SKM-1 (cell line): ENCODE measurements at regions not wholly inside any gene's neighbourhood (a gene's known extent, or its start where the extent isn't known, plus 50 kb on each side); places are given as distances from the start of the nearest gene placed in this dataset.
"Not testable (repeated sequence)": the region's sequence is repeated elsewhere in the genome, so short reads cannot be mapped to it uniquely, and the experiment has no call there.

Experiments used
- DNase-seq: peaks from one replicate; lab custom pipeline; 2025; ENCODE audit not compliant: unreplicated experiment; lab: John Stamatoyannopoulos, UW

DNA sequence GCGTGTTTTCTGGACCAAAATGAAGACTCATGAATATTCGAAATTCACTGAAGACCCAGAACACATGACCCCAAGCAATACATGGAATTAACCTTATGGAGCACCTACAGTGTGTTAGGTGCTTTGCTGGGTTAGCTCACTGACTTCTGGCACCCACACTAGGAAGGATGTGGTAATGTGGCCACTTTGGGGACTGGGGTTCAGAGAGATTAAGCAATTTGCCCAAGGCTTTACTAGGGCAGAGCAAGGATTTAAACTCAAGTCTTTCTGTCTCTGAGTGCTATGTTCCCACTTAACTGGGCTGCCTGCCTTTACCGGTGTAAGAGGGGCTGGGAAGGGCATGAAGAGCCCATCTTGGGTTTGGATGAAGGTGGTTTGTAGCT lies 162.0 kb upstream of the ATP6AP2 start:
- peak; percentile 3 for DNase-seq

DNA sequence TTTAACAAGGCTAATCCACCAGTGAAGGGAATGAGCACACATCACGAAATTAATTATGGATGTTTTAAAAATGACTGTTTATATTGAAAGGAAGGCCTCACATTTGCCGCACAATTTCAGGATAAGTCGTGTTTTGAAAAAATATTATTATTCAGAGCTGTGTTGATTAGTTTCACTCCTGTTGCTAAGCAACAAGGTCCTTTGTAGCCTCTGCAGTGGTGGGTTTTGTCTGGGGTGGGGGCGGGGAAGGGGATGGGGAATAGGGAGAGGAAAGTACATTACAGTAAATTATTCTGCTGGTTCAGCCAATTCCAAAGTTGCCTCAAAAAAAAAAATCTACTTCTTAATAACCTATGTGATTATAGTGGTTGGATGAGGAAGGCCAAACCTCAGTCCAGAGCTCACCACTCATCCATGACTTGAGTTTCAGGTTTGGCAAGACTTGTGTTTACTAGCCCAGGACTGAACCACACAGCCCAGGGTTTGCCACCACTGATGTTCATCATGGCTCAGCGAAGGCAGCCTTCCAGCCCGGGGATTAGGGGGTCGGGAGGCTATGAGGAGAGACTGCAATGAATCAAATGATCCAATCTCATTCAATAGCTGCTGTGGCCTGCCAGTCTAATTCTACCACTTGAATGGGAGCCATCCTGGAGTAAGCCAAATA lies 162.5 kb upstream of the ATP6AP2 start:
- DNase-seq: no peak

DNA sequence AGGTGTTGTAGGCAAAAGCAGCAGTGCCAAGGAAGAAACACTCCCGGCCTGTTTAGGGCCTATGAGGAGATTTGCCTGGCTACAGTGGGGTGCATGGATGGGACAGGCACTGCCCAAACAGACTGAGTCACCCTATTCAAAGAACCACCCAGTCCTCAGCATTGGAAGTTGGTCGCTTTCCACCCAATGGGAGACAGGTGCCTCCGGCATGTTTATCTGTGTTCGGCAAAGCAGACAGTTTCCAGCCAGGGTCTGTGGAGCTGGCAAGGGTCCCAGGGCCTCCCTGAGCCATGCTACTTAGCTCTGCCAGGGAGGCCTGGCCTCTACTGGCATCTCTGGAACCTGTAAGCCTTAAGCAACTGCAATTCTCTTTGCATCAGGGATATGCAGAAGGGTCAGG lies 165.1 kb upstream of the ATP6AP2 start:
- DNase-seq: no peak

DNA sequence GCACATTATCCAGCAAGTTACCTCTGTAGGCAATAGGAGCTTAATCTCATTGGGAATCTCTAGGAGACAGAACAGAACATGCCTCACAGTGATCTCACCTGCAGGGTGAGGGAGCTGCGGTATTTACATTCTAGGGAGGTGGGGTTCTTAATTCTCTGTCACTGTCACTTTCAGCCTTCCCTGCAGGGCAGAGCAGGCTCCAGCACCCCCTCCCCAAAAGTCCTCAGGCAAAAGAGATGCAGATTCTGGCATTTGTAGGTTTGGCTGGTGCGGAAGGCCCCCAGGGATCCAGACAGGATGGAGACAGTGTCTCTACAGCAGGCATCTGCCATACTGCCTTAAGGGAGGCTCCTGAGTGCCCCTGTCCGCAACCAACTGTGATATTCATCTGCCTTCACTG lies 166.4 kb upstream of the ATP6AP2 start:
- DNase-seq: no peak

DNA sequence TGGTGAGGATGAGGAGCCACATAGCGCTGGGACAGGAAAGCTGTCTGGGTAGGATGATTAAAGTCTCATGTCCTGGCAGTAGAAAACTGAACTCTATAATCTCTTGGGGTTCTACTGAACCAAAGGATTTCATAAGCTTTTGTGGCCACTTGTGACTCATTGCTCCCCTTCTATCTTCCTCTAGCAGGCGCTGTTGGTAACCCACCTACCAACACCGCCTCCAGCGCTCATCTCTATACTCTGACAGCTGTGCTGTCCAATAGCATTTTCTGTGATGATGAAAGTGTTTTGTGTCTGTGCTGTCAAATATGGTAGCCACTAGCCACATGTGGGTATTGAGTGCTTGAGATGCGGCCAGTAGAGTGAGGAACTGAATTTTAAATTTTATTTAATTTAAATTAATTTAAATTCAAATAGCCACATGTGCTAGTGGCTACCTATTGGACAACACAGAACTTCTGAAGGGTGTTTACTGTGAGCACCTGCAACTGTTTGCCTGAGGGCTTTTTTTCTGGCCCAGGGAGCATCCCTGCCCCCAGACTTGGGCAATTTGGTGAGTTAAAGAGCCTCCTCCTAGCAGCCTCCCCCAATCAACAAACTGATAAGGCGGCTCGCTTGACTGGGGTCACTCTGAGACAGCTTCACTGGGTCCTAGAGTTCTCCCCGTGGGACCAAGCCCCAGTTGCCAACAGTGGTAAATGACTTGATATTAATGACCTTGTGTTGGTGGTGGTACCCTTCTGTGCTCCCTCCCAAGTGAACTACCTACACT lies 169.2 kb upstream of the ATP6AP2 start:
- DNase-seq: peak; percentile 33

DNA sequence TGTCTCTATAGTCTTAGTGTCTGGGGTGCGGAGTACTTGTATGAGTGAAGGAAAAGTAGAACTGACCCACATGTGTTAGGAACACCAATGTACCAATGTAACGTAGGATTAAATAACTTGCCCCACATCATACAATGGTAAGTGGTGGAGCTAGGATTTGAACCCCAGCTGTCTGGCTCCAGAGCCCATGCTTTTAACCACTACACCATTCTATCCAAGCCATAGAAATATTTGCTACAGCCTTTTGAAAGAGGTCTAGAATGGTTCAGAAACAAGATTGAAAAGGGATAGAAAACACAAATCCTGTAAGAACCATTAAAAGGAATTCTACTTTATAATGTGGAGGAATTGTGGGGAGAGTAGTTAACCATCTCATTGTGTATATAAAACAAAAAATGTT lies 169.9 kb upstream of the ATP6AP2 start:
- DNase-seq: no peak

DNA sequence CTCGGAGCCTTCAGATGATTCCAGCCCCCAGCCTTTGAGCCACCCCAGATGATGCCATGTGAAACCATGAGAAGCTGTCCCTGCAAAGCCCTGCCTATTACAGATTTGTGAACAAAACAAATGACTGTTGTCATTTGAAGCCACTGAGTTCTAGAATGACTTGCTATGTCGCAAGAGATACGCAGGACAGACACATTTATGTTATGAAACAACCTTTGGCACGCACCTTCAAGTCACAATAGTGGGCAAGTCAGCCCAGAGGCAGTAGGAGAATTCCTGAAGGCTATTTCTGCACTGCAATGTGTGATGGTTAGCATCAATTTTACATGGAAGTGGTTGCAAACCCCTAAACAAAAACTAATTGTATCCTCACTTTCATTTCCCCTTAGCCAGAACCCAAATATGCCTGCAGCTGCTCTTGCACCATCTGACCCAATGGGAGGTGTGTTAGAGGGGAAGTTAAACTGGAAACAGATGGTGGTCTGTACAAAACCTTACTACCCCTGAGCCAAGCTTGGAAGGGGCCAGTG lies 174.4 kb upstream of the ATP6AP2 start:
- DNase-seq: peak; percentile 52

DNA sequence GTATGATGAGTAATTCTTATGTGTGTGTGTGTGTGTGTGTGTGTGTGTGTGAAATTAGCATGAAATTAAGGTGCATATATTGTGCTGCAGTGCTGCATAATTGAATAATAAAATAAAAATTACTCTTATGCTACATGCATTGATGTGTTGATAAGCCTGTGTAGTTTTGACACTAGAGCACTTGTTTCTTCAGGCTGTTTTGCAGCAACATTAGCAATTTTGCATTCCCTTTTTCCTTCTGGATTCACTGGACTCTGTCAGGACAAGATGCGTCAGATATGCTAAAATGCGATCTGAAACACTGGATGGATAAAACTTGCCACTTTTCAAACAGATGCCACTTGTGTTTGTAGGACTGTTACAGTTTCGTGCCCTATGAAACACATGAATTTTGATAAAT lies 175.4 kb upstream of the ATP6AP2 start:
- DNase-seq: no peak

DNA sequence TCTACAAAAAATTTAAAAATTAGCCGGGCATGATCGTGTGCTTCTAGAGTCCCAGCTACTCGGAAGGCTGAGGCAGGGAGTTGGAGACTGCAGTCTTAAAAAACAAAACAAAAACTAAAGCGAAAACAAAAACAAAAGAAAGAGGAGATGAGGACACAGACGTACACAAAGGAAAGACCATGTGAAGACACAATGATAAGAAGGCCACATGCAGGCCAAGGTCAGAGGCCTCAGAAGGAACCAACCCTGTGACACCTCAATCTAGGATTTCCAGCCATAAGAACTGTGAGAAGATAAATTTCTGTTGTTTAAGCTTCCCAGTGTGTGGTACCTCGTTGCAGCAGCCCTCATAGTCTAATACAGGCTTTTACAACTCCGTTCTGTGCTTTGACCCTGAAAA lies 177.0 kb upstream of the ATP6AP2 start:
- DNase-seq: no peak

DNA sequence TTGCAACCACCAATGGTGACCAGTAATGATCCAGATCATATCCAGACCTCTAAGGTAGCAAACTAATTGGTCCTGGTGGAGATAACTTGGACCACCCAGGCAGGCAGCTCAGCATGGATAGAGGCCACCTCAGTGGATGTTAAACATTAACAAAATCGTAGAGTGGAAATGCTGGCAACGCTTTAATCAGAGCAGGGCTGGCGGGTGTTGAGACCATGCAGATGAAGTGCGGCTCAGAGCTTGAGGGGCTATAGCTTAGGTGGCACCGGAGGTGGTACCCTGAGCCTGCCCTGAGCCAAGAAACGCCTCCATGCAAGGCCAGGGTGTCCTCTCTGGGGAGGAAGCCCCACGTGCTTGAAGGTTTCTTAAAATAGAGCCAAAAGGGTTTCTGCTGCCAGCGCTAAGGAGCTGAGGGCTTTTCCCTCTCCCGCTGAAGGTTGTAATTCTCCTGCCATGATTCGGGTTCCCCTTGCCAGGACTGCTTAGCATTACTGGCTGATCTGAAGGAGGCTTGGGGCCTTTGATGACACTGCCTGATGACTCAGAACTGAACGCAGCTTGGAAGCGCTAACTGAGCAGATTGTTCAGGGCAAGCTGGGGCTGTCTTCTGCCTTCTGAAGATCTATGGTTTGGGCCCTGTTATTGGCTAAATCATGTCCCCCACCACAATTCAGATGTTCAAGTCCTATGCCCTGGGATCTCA lies 177.8 kb upstream of the ATP6AP2 start:
- DNase-seq: no peak

DNA sequence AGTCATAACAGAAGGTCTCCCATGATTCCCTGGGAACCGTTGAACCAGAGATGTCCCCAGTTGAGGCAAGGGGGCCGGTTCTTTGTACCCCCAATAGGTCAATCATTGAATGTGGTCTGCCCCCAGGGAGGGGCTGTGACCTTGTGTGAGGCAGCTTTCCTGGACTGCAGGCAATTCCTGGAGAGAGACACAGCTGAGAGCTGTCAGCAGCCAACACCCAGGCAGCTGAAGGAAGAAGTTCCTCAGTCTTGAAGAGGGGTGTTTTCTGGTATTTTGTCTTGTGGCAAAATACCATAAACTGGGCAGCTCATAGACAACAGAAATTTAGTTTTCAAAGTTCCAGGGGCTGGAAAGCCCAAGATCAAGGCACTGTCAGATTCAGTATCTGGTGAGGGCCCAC lies 185.7 kb upstream of the ATP6AP2 start:
- no peak for DNase-seq

DNA sequence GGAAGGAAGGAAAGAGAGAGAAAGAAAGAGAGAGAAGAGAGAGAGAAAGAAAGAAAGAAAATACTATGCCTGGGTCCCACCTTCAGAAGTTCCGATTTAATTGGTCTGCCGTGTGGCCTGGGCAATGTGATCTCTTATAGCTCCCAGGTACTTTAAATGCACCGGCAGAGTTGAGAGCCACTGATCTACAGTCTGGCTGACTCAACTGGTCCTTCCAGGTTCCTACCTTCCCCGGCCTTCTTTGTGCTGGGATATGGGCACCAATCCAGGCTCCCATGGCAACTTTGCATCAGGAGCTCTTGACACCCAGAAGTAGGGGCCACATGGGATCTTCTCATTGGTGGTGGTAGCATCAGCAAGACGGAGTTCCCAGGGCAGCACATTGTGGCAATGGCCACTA lies 186.5 kb upstream of the ATP6AP2 start:
- no peak for DNase-seq

DNA sequence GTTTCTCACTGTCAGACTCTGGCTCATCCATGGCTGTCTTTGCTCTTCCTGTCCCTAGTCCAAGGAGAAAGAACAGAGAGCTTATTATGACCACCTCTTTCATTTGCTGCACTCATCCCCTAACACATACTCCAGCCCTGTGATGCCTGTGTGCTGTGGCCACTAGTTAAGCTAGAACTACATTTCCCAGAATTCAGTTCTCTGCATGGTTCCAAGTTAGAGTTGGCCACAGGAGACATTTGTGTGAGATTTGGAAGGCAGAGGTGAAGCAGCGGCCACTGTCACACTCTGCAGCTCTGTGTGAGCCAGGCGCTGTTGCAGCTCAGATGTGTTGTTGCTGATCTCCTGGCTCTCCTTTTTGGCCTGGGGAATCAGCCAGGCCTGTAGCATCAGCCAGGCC lies 188.2 kb upstream of the ATP6AP2 start:
- DNase-seq: no peak

DNA sequence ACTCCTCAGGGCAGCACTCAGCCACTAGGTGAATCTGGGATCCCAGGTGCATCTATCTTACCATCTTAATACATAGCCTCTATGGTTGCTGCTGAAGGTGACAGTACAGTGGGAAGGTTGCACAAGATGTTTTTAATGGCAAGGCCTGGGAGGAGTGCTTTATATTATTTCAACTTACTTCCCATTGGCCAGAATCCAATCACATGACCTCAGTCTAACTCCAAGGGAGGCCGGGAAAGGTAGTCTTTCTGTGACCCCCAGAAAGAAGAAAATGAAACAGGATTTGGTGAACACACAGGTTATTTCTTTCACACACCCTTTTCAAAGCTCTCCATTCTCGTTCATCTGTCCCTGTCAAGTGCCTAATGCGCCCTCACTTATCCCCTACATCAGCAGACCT lies 189.1 kb upstream of the ATP6AP2 start:
- DNase-seq: no peak

DNA sequence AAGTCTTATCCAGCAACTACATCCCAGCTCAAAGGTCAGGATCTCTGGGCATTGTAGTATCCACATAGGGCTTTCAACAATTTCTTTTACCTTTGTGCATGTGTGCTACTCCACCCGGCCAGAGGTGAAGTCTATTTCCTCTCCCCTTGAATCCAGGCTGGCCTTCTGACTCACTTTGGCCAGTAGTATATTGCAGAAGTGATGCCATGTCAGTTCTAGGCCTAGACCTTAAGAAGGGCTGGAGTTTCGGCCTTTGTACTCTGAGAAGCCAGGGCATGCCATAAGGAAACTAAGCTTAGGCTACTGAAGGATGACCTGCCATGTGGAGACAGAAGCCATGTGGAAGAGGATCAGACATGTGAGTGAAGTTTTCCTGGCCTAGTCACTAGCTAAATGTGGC lies 191.2 kb upstream of the ATP6AP2 start:
- DNase-seq: no peak

DNA sequence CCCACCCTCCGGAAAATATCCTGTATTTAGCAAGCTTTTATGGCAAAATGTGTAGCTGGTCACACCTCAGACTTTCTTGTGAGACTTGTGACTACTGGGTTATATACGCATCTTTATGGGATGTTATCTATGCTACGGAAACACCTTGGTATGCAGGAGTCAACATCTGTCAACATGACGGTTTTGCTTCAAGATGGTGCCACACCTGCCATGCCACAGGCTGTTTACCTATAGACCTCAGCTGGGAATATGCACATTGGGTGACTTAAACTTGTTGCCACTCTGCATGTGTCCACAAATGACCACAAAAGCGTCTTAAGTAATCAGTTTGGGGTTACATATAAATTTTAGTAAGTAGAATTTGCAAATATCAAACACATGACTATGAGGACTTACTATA lies 192.3 kb upstream of the ATP6AP2 start:
- no peak for DNase-seq

DNA sequence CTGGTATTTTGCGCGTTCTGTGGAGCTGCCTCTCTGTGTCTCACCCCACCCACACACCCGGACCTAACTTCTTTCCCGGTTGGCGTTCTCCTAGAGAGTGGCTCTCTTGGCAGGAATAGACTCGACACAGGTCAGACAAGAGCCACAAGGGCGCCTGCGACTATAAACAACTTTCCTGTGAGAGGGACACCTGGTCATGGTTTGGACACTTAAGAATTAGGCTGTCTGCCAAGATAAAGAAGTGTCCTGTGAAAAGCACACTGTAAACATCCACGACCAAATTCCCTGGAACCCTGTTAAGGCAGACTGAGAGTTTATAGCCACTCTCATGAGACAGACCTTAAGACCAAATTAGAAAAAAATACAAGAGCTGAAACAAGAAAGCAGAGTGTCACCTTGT lies 192.9 kb upstream of the ATP6AP2 start:
- DNase-seq: not testable (repeated sequence)

DNA sequence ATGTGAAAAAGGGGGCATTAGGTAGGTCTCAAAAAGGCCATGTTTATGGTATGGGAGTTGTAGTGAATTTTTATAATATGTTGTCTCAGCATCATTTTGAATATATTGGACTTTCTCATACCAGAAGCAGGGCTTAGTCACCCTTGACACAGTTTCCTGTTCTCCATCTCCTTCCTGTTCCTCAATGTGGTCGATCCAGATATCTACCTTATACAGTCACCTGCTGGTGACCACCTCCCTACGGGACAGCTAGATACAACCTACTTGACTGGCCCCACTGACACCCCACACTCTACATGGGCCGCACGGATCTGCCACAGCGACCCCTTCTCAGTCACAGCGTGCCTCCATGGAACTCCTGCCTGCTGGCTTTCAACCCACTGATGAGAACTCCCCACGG lies 193.5 kb upstream of the ATP6AP2 start:
- DNase-seq: not testable (repeated sequence)

DNA sequence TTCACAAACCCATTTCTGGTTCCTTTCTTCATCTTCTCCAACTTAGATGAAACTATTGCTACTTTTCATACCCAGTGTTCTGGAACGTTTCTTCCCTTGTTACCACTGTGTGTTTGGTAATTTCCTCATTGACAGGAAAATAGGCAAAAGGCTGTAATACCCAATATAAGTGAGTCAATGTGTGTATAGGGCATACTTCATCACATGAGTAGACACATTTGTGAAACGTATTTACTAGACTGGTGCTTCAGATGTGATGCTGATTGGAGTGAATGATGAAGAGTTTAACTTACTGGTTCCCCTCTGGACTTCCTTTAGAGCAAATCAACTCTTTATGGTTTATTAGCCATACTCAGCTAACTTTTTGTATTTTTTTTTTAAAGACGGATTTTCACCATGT lies 195.1 kb upstream of the ATP6AP2 start:
- DNase-seq: no peak

DNA sequence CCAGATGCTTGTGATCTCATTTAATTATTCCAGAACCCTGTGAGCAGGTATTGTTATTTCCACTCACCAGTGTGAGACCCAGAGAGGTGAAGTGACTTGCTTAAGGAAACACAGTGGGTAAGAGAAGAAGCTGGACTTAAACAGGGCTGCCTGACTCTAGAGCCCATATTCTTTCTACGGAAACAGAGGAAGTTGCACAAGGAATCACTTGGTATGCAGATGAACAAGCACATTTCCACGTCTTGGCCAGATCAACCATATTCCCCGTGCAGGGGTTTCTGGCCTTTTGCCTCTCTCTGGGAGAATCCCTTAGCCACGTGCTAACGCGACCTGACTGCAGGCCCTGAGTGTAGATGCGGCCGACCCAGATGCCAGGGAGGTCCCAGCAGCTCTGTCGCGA lies 195.5 kb upstream of the ATP6AP2 start:
- DNase-seq: peak; percentile 31

DNA sequence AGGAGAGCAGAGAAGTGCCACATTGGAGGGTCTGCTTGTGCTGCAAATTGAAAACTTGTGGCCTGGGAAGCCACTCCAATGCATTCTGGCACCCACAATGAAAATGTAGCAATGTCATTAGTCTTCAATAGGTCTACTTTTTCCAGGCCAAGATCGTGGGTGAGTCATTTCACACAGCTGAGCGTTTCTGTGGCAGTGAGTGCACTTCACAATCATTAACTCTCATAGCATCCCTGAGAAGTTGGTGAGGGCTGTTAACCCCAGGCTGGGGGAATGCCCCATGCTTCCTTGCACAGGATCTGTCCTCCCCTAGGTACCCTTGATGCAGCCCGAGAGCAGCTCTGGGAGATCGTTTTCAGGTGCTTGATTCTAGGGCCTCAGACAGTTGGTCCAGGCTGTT lies 196.8 kb upstream of the ATP6AP2 start:
- no peak for DNase-seq

DNA sequence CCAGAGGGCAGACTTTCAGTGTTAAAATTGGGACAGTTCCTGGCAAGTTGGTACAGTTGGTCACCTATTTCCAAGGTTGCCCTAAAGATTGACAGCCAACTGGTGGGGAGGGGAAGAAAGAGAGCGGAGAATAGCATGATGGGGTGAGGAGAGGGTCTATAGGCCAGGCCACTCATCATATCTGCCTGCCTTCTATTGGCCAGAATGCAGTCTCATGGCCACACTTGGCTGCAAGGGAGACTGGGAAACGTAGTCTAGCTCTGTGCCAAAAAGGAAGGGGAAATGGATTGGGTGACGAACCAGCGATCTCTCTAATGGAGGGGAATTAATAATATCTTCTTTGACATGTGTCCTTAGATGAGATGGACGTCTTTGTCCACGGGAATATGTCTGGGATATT lies 197.4 kb upstream of the ATP6AP2 start:
- DNase-seq: no peak
